NOMO-1 treated with dmso at 0.1 percent for 144 hours (cell line): ENCODE measurements at regions not wholly inside any gene's neighbourhood (a gene's known extent, or its start where the extent isn't known, plus 50 kb on each side); places are given as distances from the start of the nearest gene placed in this dataset.

Source experiments
- DNase-seq: peaks from one replicate; lab custom pipeline; 2025; ENCODE audit not compliant: unreplicated experiment; lab: John Stamatoyannopoulos, UW

DNA sequence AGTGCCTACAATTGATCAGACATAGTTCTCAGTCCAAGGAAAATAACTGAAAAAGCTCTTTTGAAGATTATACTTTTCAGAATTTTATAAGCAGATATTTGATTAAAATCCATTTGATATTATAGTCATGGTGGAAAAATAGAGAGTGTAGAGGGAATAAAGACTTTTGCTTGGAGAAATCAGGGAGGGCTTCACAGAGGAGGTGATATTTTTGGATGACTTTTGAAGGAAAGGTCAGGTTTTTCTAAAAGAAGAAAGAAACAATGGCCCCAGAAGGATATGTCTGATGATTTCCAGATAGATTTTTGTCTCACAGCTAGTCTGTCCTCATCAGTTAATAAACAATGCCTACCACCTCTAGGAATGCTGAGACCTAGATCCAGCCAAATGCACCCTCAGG is 806.3 kb upstream of the CELF2 start:
- no peak for DNase-seq

DNA sequence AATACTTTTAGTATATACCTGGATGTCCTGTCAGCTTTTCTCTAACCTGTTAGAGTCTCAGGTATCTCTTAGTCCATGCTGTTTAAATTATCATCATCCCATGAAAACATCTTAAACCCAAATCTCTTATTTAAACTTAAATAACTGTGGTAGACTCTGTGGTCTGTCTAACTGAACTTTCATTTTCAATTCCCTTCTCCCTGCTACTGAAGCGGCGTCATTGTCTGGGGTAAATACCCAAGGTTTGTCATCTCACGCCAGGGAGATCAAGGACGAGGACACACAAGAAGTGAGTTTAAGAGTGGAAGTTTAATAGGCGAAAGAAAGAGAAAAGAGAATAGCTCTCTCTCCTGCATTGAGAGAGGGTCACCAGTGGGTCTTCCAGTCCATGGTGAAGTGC is 804.4 kb upstream of the CELF2 start:
- DNase-seq, result no peak

DNA sequence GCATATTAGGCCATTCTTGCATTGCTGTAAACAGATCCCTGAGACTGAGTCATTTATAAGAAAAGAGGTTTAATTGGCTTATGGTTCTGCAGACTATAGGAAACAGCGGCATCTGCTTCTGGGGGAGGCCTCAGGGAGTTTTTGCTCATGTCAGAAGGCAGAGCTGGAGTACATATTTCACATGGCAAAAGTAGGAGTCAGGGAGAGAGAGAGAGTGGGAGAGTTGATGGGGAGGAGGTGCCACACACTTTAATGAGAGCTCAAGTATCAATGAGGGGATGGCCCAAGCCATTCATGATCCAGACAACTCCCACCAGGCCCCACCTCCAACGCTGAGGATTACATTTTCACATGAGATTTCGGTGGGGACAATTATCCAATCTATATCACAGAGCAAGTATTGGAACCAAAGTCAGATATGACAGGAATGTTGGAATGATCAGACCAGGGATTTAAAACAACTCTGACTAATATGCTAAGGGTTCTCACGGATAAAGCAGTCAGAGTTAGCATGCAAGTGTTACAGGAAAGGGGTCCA is 795.3 kb upstream of the CELF2 start:
- DNase-seq, result no peak

DNA sequence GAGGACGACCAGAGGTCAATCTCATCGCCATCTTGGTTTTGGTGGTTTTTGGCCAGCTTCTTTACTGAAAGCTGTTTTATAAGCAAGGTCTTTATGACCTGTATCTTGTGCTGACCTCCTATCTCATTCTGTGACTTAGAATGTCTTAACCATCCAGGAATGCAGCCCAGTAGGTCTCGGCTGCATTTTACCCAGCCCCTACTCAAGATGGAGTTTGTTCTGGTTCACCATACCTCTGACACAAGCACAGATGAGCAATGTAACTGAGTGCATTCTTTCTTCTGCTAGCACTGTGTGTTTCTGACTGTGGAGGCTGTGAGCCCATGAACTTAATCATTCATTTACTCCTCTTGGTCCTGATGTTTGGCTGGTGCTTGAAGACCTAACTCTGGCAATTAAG is 794.5 kb upstream of the CELF2 start:
- no peak for DNase-seq

DNA sequence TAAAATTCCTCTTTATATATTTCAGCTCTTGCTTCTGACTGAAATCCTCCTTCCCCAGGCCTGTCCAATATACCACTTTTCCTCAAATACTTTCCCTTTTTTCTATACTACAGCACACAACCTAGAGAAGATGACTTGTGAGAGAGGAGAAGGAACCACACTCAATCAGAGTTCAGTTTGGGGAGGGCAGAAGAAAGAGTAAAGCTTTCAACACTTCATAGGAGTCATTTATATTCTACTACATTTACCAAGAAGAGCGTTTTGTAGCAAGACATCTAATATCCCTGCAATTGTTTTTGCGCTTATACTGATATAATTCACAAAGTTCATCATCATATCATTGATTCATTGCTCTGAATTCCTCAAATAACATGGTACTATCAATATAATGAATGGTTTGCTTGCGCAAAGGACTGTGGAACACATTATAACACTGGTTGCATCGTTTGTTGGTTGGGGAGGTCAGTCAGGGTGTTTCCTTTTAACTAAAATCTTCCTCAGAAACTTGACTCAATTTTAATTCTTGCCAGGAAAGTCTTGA is 792.5 kb upstream of the CELF2 start:
- no peak for DNase-seq

DNA sequence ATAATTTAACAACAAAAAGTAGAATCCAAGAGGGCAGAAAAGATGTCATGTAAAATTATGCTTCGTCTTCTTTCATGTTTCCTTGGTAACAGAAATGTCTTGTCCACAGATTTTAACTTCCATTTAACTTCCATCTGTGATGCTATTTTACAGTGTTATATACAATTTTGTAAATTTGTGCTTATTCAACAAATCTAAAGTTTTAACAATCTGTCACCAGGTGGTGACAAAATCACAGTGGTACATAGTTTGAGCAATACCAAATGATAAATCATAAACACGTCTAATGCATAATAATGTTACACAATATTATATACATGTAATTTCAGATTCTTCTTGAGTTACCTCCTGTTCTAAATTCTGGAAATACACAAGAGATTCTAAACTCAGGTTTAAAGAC is 784.4 kb upstream of the CELF2 start:
- DNase-seq, result no peak

DNA sequence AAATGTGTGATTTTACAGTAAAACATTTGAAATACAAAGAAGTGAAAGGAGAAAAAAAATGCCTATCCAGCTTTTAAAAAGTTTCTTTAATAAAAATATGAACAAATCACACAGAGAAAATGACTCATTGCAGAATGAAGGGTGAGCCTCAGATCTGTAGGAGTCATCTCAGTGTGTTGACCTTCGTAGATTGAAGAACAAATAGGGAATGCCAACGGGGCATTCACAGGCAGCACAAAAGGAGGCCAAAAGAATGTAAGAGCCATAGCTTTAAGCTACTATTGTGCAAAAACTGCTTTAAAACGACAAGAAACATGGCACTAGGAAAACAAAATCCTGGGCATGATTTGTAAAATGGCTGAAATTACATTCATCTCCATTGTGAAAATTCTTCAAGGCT is 782.7 kb upstream of the CELF2 start:
- DNase-seq, result no peak

DNA sequence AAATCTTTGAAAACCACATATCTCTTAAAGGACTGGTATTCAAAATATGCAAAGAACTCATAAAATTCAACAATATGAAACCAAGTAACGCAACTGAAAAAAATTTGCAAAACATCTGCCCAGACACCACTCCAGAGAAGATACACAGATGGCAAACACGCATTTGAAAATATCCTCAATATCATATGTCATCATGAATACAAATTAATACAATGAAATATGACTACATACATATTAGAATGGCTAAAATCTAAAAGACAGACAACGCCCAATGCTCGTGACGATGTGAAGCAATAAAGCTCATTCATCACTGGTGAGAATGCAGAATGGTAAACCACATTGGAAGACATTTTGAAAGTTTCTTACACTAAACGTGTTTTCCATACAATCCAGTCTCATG is 770.1 kb upstream of the CELF2 start:
- no peak for DNase-seq

DNA sequence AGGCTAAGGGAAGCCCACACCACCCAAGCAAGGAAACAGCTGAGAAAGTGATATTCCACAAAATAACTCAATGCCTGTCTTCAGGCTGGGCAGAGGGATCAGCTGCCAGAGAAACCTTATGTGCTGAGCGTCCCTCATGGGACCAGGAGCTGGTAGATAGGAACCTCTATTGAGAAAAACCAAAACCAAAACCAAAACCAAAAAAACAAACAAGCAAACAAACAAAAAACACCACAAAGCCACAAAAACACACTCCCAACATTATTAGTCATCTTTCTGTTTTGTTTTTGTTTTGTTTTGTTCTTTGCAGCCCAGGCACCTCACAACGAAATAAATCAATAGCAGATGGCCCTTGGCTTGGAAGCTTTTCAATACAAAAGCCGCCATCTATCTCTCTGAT is 760.8 kb upstream of the CELF2 start:
- DNase-seq, result no peak

DNA sequence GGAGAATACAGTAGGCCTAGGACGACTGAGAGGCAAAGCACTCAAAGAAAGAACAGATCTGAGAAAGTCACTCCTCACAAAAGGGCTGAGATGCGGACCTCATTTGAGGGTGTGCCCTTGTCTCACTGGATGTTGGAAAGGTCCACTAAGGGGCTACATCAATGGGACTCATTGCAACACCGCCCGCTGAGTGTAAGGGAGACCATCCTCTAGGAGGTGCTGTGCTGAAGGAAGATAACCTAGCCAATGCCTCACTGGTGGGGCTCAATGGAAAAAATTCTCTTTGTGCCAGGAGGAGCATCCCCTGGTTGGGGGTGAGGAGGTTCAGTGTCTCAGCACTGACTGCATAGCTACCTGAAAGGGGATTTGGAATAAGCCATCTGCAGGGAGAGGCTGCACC is 758.7 kb upstream of the CELF2 start:
- DNase-seq, result no peak

DNA sequence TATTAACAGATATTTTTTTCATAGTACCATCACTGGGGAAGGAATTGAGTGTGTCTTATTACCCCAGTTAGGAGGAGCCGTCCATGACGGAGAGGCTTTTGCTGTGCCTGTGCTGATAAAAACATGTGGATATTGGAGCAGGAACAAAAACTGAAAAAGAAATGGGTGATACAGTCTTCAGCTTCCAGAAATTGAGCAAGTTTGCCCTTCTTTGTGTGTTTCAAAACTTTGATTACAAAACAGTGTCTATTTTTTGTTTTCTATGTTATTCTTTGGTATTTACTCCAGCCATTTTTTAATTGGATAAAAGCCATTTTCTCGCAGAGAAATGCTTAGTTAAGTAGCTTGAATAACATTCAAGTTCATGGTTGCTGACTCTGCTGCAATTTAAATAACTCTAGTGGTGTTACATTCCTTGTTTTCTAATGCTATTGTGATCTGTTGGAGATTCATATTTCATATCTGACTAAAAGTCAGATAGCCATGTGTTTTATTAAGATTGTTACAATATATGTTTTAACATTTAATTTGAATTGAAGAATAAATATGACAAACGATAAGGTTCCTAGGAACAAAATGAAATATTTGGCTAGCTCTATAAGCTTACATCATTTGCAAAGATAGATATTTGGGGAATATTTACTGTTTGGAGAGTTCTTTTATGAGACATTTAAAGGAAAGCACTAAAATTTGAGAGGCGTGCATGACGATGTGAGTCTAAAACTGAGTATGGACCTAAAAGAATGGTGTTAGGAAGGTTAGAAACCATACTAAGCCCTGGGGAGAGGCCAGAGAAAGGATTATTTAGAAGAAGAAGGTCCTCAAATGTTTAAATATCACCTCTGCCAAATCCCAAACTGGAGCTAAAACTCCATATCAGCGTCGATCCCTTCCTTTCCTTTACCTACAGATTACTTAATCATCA is 747.3 kb upstream of the CELF2 start:
- no peak for DNase-seq

DNA sequence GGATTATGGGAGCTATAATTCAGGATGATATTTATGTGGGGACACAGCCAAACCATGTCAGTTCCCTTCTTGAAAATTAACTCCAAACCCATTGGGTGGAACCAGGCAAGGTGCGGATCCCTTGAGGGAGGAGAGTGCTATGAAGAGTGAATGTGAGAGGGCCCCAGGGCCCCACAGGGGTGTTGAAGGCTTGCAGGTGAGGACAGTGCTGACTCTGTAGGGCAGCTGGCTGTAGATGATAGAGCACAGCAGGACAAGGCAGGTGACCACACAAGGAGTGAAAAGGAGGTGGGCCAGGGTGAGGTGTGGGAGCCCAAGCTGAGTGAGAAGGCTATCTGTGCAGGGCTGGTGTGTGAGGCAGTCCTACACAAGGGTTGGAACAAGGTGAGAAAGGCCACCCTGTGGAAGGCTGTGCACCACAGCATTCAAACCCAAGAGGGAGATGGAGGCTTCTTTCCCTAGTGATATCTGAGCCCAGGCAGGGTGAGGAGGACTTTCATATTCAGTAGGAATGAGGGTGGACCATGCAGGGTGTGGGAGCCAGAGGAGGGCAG is 746.0 kb upstream of the CELF2 start:
- DNase-seq, result no peak

DNA sequence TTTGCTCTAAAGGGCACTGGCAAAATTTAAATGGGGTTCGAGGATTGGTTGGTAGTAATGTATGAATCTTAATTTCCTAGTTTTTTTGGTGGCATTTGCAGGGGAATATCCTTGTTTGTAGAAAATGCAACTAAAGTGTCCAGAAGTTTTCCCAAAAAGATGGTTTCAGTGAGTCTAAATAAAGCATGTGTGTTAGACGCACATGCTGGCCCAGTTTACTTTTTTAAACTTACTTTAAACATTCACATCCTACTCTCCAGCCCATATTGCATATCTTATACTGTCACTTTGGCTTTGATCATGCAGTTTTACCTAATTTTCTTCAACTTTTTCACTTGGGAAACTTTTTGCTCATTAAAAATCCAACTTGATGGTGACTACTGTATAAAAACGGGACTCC is 744.0 kb upstream of the CELF2 start:
- DNase-seq, result no peak

DNA sequence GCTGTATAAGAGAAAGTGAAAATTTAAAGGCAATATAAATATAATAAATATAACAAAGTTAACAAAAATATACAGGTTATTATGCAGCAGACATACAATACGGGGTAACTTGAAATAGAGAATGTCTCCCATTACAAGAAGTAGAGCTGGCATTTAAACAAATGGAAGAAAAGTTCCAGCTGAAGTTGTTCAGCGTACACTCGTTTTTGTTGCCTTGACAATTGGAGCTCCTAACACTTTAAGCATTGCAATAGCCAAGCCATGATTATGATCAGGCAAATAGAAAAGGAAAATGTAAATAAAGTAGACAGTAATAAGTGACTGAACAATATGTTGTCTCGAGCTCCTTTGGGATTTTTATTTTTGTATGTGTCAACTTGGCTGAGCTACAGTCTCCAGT is 737.8 kb upstream of the CELF2 start:
- DNase-seq, result no peak

DNA sequence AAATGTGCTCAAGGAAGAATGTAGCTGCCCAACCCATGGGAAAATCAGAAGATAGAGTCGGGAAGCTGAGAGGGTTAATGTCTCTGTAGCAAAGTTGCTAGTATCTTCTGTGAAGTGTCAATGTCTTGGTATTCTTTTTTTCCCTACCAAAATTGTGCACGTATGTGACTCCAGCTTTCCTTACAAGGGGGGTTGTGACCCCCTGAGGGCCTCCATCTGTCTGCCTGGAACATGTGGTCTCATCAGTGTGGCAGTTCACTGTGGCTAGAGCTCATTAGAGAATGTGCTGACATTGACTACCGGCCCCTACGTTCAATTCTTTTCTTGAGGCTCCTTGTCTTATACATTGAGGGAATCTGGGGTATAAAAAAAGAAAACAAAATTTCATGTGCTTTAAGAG is 725.2 kb upstream of the CELF2 start:
- DNase-seq, result no peak

DNA sequence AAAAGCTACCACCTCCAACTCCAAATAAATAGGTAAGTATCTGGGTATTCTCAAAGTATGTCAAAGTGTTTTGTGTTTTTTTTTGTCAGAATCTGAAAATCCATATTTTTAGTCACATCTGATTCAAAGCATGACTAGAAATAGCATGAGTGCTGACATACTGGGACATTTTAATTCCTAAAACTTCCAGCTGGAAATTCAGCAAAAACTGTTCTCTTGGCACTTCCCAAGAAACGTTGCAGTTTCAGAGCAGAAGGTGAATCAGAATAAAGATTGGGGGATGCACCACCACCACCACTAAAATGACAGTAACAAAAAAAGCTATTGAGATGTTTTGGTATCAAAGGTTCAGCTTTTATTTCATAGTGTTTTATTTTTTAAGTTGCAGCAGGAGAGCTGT is 724.6 kb upstream of the CELF2 start:
- no peak for DNase-seq

DNA sequence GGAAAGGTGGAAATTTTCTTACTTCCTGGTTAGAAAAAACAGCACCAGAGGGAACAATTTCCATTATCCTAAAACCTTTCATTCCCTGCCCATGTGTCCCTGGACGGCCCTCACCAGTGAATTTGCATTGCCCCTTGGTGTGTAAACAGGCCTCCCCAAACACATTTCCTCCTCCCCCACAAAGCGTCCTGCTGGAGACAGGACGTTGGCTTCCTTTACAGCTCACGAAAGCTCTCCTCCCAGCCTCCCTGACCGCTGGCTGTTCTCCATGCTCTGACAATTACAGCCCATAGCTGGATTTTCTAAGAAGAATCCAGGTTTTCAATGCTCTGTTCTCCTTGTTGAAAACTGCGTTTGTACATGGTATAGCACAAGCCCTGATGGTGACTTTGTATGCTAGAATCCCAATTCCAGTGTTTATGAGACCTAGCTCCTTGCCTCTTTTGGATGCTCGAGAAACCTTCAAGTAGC is 724.2 kb upstream of the CELF2 start:
- DNase-seq, result no peak

DNA sequence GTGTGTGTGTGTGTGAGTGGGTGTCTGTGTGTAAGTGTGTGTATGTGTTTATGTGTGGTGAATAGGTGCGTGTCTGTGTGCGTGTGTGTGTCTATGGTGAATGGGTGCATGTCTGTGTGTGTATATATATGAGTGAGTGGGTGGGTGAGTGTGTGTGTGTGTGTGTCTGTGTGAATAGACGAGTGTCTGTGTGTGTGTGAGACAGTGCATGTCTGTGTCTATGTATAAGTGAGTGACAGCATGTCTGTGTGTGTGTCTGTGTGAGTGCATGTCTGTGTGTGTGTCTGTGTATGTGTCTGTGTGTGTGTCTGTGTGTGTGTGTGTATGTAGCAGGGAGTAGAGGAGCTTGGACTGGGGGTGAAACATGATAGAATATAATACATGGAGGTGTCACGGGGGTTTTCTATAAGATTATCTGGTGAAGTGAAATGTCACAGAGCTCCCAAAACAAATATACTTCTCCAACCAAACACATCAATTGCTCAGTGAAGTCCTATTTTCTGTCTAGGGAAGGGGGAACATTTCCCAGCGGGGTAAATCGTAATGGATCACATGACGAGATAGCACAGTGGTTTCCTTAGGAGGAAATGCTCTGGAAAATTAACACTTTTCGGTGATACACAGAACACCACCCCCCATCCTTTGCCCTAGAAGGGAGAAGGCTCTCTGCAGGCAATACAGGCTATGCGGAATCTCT is 723.3 kb upstream of the CELF2 start:
- no peak for DNase-seq

DNA sequence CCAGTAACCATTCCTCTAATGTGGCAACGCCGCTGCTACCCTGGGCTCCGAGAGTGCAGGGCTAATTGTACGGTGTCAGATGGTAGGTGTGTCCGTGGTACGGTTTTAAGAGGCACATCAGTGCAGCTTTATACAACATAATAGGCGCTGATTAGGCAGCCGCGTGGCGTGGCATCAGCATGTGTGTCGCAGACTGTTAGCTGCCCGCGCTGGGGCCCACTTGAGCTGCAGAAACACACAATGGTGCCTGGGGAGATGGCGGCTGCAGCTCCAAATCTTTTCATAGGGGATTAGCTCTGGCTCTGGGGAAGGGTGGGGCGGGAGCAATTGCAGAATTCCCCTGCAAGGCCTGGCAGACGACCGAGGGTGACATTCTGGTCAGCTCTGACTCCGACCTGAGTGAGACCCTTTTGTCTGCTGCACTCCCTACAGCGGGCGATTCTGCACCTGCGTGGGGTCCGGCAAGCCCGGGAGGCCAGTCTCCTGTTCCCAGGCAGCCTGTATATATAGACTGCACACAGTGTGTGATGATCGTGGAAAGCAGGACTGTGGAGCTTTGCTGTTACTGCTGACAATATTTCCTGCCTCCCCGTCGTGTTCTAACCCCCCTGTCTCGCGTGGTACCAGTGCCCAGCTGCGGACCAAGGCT is 722.7 kb upstream of the CELF2 start:
- DNase-seq, result no peak

DNA sequence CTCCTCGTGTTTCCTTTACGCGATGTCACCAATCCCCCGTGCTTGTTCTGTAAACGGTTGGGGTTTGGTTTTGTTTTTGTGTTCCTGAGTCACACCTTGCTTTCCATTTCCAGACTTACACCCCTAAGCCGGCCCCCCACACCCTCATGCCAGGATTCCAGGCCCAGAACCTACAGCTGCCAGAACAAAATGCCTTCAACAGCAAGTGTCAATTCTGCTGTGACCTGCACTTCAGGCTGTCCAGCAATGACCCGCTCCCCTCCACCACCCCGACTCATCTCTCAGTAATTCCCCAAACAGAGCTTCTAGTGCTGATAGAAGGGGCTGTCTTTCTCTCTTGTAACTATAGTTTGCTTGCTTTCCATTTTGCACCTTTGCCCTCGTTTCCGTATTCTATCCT is 722.1 kb upstream of the CELF2 start:
- no peak for DNase-seq

DNA sequence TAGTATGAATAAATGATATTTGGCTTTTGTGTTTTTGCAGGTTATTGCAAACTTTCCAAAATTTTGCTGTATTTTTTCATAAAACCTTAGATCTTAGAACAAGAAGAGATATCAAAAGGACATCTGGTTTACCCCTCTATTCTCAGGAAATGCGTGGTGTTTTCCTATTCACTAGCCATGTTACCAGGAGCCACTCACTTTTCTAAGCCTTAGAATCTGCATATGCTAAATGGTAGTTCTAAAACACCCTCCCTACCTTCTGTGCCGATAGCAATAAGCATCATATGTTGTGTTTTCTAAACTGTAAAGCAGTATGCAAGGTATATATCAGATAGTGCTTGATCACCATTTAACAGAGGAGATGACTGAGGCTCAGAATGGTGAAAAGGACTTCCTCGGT is 715.0 kb upstream of the CELF2 start:
- no peak for DNase-seq
